Activated CD4-positive, alpha-beta memory T cell treated with anti-CD3 and anti-CD28 coated beads for 36 hours (primary cell): ENCODE measurements at regions not wholly inside any gene's neighbourhood (a gene's known extent, or its start where the extent isn't known, plus 50 kb on each side); places are given as distances from the start of the nearest gene placed in this dataset.
"Not testable (repeated sequence)": the region's sequence is repeated elsewhere in the genome, so short reads cannot be mapped to it uniquely, and the experiment has no call there.

Experiments used
- CTCF ChIA-PET: fragments of 350-600 bp; sonication (Branson Sonifier 250); formaldehyde crosslinking; loops from one replicate; lab custom pipeline; 2021; ENCODE audit warnings: antibody characterized with exemption, inconsistent platforms; lab: Charles Lee
- POLR2A ChIA-PET: fragments of 350-600 bp; sonication (Branson Sonifier 250); formaldehyde crosslinking; loops from one replicate; lab custom pipeline; 2021; ENCODE audit warnings: antibody characterized with exemption; lab: Charles Lee
- DNase-seq: peaks from one replicate; pipeline ENCODE4 v3.0.0-alpha.2; 2020
- H3K27ac Mint-ChIP-seq: one replicate; pipeline ENCODE4 v1.8.0; 2021; ENCODE audit warnings: mixed read lengths
- H3K27me3 Mint-ChIP-seq: one replicate; pipeline ENCODE4 v1.8.0; 2021; ENCODE audit warnings: mixed read lengths
- H3K36me3 Mint-ChIP-seq: one replicate; pipeline ENCODE4 v1.8.0; 2021; ENCODE audit warnings: mixed read lengths
- H3K4me1 Mint-ChIP-seq: one replicate; pipeline ENCODE4 v1.8.0; 2021; ENCODE audit warnings: low read depth, mixed read lengths
- H3K4me3 Mint-ChIP-seq: one replicate; pipeline ENCODE4 v1.8.0; 2021; ENCODE audit warnings: mild to moderate bottlenecking, mixed read lengths
- H3K9me3 Mint-ChIP-seq: one replicate; pipeline ENCODE4 v1.8.0; 2021; ENCODE audit warnings: mixed read lengths
- intact Hi-C: fragments of 100-400 bp; cut with micrococcal nuclease; formaldehyde crosslinking; loops from one replicate; pipeline ENCODE4 v1.15.1; 2023

GRCh38 chr6:156194981-156195380 lies 582.2 kb upstream of the ARID1B start:
- CTCF ChIA-PET = no interaction called here
- Mint-ChIP-seq H3K9me3 (peaks cover 2% of the 10 kb centered on the region), H3K36me3 (no peaks in the 10 kb centered on the region), H3K4me1 (peaks cover 34% of the 10 kb centered on the region), H3K4me3 (no peak overlapping the region), H3K27ac (no peak overlapping the region), H3K27me3 (no peaks in the 10 kb centered on the region)
- POLR2A ChIA-PET = no interaction called here
- no peak for DNase-seq
- intact Hi-C loops = loop anchor here (5.0 kb wide), 1 partner anchor 202 kb away; no protein-coding TSS in a partner anchor

DNA sequence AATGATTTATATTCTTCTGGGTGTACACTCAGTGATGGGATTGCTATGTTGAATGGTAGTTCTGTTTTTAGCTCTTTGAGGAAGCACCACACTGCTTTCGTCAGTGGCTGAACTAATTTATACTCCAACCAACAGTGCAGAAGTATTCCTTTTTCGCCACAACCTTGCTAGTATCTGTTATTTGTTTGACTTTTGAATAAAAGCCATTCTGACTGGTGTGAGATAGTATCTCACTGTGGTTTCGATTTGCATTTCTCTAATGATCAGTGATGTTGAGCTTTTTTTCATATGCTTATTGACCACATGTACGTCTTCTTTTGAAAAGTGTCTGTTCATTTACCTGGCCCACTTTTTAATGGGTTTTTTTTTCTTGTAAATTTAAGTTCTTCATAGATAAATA lies 583.8 kb upstream of the ARID1B start:
- H3K27ac Mint-ChIP-seq = no peak overlapping the region
- CTCF ChIA-PET = interaction anchor here (1.7 kb wide), 1 partner anchor 19 kb away, joined by 4 read pairs; no protein-coding TSS in a partner anchor
- intact Hi-C loops = loop anchor here (5.0 kb wide), 1 partner anchor 204 kb away; no protein-coding TSS in a partner anchor

GRCh38 chr6:156191895-156192294 lies 585.3 kb upstream of the ARID1B start:
- Mint-ChIP-seq H3K27ac (no peak overlapping the region), H3K4me3 (no peak overlapping the region), H3K27me3 (no peaks in the 10 kb centered on the region), H3K36me3 (no peaks in the 10 kb centered on the region), H3K9me3 (peaks cover 2% of the 10 kb centered on the region), H3K4me1 (peaks cover 17% of the 10 kb centered on the region)
- no peak for DNase-seq
- CTCF ChIA-PET = interaction anchor here (1.7 kb wide), 1 partner anchor 17 kb away, joined by 4 read pairs; no protein-coding TSS in a partner anchor
- POLR2A ChIA-PET = no interaction called here
- intact Hi-C loops = loop anchor here (1.0 to 5.0 kb wide), 3 partner anchors 18 to 205 kb away; no protein-coding TSS in a partner anchor

More for the DNA sequence above, 583.8 kb upstream of the ARID1B start:
- peaks cover 29% of the 10 kb centered on the region for H3K4me1 Mint-ChIP-seq
- H3K4me3 Mint-ChIP-seq = no peak overlapping the region
- H3K36me3 Mint-ChIP-seq = no peaks in the 10 kb centered on the region
- H3K9me3 Mint-ChIP-seq = peaks cover 2% of the 10 kb centered on the region
- H3K27me3 Mint-ChIP-seq = no peaks in the 10 kb centered on the region
- POLR2A ChIA-PET = no interaction called here
- no peak for DNase-seq

DNA sequence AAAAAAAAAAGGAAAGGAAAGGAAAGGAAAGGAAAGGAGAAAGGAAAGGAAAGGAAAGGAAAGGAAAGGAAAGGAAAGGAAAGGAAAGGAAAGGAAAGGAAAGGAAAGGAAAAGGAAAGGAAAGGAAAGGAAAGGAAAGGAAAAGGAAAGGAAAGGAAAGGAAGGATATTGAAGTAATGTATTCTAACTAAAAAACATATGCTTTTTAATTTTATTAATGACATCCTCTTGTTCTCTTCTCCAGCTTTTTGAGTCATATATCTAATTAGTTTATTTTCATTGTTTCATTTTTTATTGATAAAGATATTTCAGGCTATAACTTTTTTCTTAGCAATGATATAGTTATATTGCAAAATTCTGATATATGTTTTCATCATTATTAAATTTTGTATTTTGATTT lies 585.8 kb upstream of the ARID1B start:
- CTCF ChIA-PET, H3K27me3 Mint-ChIP-seq, POLR2A ChIA-PET, H3K4me3 Mint-ChIP-seq, H3K9me3 Mint-ChIP-seq, H3K27ac Mint-ChIP-seq, H3K36me3 Mint-ChIP-seq, DNase-seq: not testable (repeated sequence)
- H3K4me1 Mint-ChIP-seq = peaks cover 14% of the 10 kb centered on the region
- intact Hi-C loops = loop anchor here (5.0 kb wide), 1 partner anchor 206 kb away; no protein-coding TSS in a partner anchor

- peaks cover 14% of the 10 kb centered on the region for H3K4me1 Mint-ChIP-seq
- H3K27me3 Mint-ChIP-seq = no peaks in the 10 kb centered on the region
- DNase-seq = no peak
- no peak overlapping the region for H3K4me3 Mint-ChIP-seq
- no peak overlapping the region for H3K27ac Mint-ChIP-seq
- CTCF ChIA-PET = no interaction called here
- intact Hi-C loops = loop anchor here (5.0 kb wide), 1 partner anchor 207 kb away; no protein-coding TSS in a partner anchor
- peaks cover 2% of the 10 kb centered on the region for H3K9me3 Mint-ChIP-seq
- H3K36me3 Mint-ChIP-seq = no peaks in the 10 kb centered on the region
- POLR2A ChIA-PET = no interaction called here
Measured at GRCh38 chr6:156190270-156190669, 586.9 kb upstream of the ARID1B start.

- POLR2A ChIA-PET = no interaction called here
- intact Hi-C loops = loop anchor here (5.0 kb wide), 1 partner anchor 208 kb away; no protein-coding TSS in a partner anchor
- H3K4me3 Mint-ChIP-seq = no peak overlapping the region
- CTCF ChIA-PET = no interaction called here
- no peak for DNase-seq
- no peak overlapping the region for H3K27ac Mint-ChIP-seq
- H3K36me3 Mint-ChIP-seq = no peaks in the 10 kb centered on the region
- H3K9me3 Mint-ChIP-seq = peaks cover 2% of the 10 kb centered on the region
- H3K27me3 Mint-ChIP-seq = no peaks in the 10 kb centered on the region
- peaks cover 17% of the 10 kb centered on the region for H3K4me1 Mint-ChIP-seq
Measured at GRCh38 chr6:156189714-156190113, 587.5 kb upstream of the ARID1B start.

GRCh38 chr6:156189195-156189594 lies 588.0 kb upstream of the ARID1B start:
- DNase-seq = no peak
- intact Hi-C loops = no loop called here
- Mint-ChIP-seq H3K27me3 (no peaks in the 10 kb centered on the region), H3K4me1 (peaks cover 17% of the 10 kb centered on the region), H3K9me3 (no peaks in the 10 kb centered on the region), H3K36me3 (no peaks in the 10 kb centered on the region), H3K4me3 (no peak overlapping the region), H3K27ac (no peak overlapping the region)
- ChIA-PET CTCF (no interaction called here), POLR2A (no interaction called here)

DNA sequence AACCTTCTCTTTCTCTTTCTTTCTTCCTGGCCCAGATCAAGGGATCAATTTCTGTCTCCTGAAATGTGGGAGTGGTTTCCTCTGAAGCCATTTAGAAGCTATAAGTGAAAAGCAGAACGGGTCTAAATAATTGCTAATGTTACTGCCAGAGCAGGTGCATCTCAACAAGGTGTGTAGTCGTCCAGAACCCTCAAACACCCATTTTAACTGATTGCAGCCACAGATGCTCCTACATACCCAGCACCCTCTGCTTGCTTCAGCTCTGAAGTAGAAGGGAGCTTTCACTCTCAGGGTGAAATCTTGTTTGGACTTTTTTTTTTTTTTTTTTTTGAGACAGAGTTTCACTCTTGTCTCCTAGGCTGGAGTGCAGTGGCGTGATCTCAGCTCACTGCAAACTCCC lies 592.1 kb upstream of the ARID1B start:
- ChIA-PET POLR2A (no interaction called here), CTCF (interaction anchor here (0.6 kb wide), 1 partner anchor 21 kb away, joined by 5 read pairs; no protein-coding TSS in a partner anchor)
- no peak for DNase-seq
- Mint-ChIP-seq H3K36me3 (no peaks in the 10 kb centered on the region), H3K27me3 (no peaks in the 10 kb centered on the region), H3K27ac (no peak overlapping the region), H3K9me3 (peaks cover 7% of the 10 kb centered on the region), H3K4me3 (no peak overlapping the region), H3K4me1 (peaks cover 3% of the 10 kb centered on the region)
- intact Hi-C loops = no loop called here

GRCh38 chr6:156183678-156184077 lies 593.5 kb upstream of the ARID1B start:
- no peak for DNase-seq
- POLR2A ChIA-PET = no interaction called here
- intact Hi-C loops = no loop called here
- Mint-ChIP-seq H3K4me1 (peaks cover 3% of the 10 kb centered on the region), H3K9me3 (peaks cover 7% of the 10 kb centered on the region), H3K4me3 (no peak overlapping the region), H3K36me3 (no peaks in the 10 kb centered on the region), H3K27ac (no peak overlapping the region), H3K27me3 (no peaks in the 10 kb centered on the region)
- CTCF ChIA-PET = no interaction called here

DNA sequence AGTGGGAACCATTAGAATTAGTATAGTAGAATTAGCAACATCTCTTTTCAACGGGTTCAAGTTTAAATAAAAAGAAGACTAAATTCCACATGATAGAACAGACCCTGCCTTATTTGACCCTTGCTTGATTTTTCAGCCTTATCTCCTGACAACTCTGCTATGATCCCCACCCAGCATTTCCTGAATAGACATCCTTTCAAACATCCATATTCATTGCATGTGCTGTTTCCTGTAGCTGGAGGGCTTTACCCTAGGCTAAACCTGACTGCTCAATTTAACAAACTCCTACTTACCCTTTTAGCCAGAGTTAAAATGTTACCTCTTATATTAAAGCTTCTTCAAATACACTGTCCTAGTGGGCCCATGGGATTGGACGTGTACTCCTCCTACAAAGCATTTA lies 594.8 kb upstream of the ARID1B start:
- POLR2A ChIA-PET = no interaction called here
- Mint-ChIP-seq H3K4me1 (peaks cover 3% of the 10 kb centered on the region), H3K4me3 (no peak overlapping the region), H3K27me3 (no peaks in the 10 kb centered on the region), H3K9me3 (peaks cover 7% of the 10 kb centered on the region), H3K36me3 (peaks cover 3% of the 10 kb centered on the region), H3K27ac (no peak overlapping the region)
- CTCF ChIA-PET = no interaction called here
- intact Hi-C loops = no loop called here
- DNase-seq = no peak

DNA sequence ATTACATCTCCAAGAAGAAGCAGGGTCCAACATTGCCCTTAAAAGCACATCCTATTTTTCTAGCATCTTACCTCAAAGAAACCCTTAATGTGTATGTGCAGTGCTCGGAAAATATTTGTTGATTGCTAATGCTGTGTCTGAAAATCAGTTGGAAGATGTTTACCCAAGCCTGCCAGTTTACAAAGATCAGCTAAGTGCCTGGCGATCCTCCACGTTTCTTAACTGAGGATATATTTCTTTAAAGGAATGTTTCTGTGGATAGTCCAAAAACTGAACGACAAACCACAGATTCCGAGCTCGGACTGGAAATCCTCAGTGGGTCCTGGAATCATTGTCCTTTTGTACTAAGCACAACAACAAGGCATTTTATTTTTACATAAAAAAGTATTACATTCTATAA lies 595.7 kb upstream of the ARID1B start:
- Mint-ChIP-seq H3K9me3 (peaks cover 7% of the 10 kb centered on the region), H3K4me3 (no peak overlapping the region), H3K27ac (no peak overlapping the region), H3K36me3 (peaks cover 3% of the 10 kb centered on the region), H3K27me3 (no peaks in the 10 kb centered on the region), H3K4me1 (peaks cover 3% of the 10 kb centered on the region)
- DNase-seq = no peak
- ChIA-PET POLR2A (no interaction called here), CTCF (no interaction called here)
- intact Hi-C loops = no loop called here

GRCh38 chr6:156175971-156176421 lies 601.2 kb upstream of the ARID1B start:
- no peak for DNase-seq
- ChIA-PET POLR2A (no interaction called here), CTCF (no interaction called here)
- H3K4me3 Mint-ChIP-seq = no peak overlapping the region
- no peaks in the 10 kb centered on the region for H3K27me3 Mint-ChIP-seq
- H3K9me3 Mint-ChIP-seq = peaks cover 3% of the 10 kb centered on the region
- H3K36me3 Mint-ChIP-seq = peaks cover 3% of the 10 kb centered on the region
- intact Hi-C loops = loop anchor here (10.0 kb wide), 2 partner anchors 761 to 861 kb away; partner anchors contain the start of gene TFB1M
- peak overlapping the region; percentile 35 for H3K27ac Mint-ChIP-seq
- peaks cover 24% of the 10 kb centered on the region for H3K4me1 Mint-ChIP-seq

GRCh38 chr6:156175433-156175832 lies 601.7 kb upstream of the ARID1B start:
- DNase-seq = no peak
- ChIA-PET CTCF (interaction anchor here (0.9 kb wide), 1 partner anchor 17 kb away, joined by 4 read pairs; no protein-coding TSS in a partner anchor), POLR2A (interaction anchor here (0.6 kb wide), 1 partner anchor 548 kb away, joined by 3 read pairs; no protein-coding TSS in a partner anchor)
- intact Hi-C loops = loop anchor here (10.0 kb wide), 2 partner anchors 761 to 861 kb away; partner anchors contain the start of gene TFB1M
- Mint-ChIP-seq H3K36me3 (peaks cover 3% of the 10 kb centered on the region), H3K4me3 (no peak overlapping the region), H3K27ac (peak overlapping the region; percentile 90), H3K27me3 (no peaks in the 10 kb centered on the region), H3K9me3 (no peaks in the 10 kb centered on the region), H3K4me1 (peaks cover 24% of the 10 kb centered on the region)
